ENCODE measurements at regions not wholly inside any gene's neighbourhood (a gene's known extent, or its start where the extent isn't known, plus 50 kb on each side); places are given as distances from the start of the nearest gene placed in this dataset.

DNA sequence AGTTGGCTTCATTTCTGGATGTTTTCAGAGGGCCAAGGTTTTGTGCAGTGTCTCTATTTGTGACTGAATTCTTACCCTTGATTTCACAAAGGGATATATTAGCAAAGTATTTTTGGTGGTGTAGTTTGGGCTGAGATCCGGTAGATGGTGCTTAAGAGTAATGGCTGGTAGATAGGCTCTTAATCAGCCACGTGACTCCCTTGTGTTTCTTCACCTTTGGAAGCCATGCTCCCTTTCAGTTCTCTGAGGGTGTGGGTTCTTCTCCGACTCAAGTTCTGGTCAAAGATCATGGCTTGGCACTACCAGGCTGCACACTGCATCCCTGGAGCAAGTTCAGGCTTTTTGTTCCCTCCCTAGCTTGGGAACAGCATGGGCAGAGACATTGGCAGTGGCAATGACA is 887.3 kb downstream of the CDH8 start:
- TF ChIP-seq TAF1 (IDR thresholded peaks at IDR 0.05; ENCODE audit: borderline replicate concordance, low read depth, low read length) = no peak
- no peak for TF ChIP-seq POLR2AphosphoS5 (IDR thresholded peaks at IDR 0.05; ENCODE audit: low read depth, low read length)
- no peak for TF ChIP-seq POLR2A (IDR thresholded peaks at IDR 0.05; ENCODE audit: low read depth, low read length)

All from GM12892 (cell line).